HK-2 (cell line): ENCODE measurements at regions not wholly inside any gene's neighbourhood (a gene's known extent, or its start where the extent isn't known, plus 50 kb on each side); places are given as distances from the start of the nearest gene placed in this dataset.

Experiments
- DNase-seq: peaks from one replicate; pipeline ENCODE4 v3.0.0-alpha.2; 2018; ENCODE audit not compliant: unreplicated experiment

- no peak for DNase-seq
These were observed 149.6 kb upstream of the PPP2R2D start for GRCh38 chr10:131750973-131751826.

GRCh38 chr10:131751827-131752775, 148.7 kb upstream of the PPP2R2D start:
- DNase-seq = no peak

DNA sequence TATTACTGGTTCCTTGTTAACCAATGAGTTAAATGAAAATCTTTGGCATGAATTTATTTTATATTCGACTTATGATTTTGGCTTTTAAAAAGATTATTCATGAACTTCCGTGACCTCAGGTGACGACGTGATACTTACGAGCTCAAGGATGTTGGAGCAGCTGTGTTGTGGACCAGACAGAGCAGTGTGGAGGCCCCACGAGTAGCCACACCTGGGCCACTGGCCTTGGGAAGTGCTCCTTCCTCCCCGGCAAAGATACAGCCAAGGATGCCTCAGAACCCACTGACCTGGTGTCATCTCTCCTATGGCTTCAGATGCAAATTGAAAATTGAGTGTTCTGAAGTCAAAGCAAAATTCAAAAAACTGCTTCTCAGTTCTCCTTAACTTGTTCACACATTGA, 147.5 kb upstream of the PPP2R2D start:
- no peak for DNase-seq

DNA sequence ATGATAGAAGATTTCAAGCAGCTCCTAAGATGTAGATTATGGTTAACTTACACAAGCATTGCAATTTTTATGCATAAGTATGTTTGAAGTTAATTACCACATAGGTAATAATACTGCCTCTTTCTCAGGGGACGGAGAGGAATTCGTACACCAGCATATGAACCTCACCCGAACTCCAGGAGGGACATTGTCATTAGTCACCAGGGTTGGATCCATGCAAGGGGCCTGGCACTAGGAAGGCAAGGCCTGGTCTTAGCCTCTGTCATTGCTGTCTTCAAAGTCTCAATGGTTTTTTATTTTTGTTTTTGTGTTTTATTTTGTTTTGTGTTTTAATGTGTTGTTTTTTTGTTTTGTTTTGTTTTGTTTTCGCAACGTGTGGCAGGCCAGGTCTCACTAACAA, 145.6 kb upstream of the PPP2R2D start:
- no peak for DNase-seq

DNA sequence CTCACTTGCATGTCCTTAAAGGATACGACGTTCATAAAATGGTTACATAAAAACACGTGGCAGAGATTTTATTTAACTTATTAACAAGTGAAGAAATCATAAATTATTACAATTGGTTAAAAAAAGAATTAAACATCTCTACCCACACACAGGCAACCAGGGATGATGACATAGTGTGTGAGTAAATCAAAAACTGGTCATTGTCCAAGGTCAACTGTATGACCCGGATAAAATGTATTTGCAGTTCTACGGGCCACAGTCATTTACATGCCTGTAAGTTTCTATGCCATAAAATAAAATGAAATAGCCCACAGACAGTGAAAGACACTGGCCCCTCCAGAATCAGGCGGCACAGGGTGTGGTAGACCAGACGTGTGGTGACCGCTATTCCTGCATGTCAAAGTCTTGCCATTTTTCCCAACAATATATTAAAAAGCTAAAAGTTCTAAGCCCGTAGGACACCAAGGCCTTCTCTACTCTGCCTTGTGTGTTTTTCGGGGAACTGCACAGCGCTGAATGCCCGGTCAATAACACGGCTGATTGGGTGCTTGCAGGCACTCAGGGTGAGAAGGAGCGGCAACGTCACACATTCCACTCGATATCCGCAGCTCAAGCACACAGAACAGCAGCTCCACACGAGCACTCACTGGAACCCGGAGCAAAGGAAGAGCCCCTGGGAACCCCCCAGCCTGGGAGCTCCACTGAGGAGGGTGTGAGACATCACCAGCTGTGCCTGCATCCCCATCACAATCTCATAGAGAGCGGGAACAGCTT, 143.3 kb upstream of the PPP2R2D start:
- DNase-seq = no peak

DNA sequence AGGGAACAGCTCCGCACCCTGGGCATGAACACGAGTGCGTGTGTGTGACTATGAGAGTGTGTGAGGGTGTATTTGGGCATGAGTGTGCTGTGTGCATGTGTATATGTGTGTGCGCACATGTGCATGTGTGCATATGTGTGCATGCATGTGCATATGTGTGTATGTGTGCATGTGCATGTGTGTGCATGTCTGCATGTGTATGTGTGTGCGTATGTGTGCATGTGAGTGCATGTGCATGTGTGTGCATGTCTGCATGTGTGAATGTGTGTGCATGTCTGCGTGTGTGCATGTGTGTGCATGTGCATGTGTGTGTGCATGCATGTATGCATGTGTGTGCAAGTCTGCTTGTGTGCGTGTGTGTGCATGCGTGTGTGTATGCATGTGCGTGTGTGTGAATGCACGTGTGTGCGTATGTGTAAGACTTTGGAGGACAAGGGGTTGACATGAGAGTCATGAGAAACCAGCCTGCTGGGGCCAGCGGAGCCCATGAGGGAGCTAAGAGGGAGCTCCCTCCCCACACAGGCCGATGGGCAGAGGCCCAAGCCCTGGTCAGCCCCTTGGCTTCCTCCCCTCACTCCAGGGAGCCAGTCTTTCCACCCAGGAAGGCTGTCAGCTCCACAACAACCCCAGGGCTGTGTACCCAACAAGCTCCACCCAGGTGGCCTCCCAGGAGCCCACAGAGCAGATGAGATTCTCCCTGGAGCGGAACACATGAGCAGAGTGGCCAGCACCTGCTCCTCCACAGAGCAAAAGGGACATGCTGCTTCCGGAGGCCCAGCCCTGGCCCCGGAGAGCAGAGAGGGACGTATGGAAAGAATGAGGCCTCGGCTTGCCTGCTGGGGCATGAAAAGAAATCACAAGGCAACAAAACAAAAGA, 142.5 kb upstream of the PPP2R2D start:
- no peak for DNase-seq

GRCh38 chr10:131758939-131759301, 141.9 kb upstream of the PPP2R2D start:
- DNase-seq = no peak

DNA sequence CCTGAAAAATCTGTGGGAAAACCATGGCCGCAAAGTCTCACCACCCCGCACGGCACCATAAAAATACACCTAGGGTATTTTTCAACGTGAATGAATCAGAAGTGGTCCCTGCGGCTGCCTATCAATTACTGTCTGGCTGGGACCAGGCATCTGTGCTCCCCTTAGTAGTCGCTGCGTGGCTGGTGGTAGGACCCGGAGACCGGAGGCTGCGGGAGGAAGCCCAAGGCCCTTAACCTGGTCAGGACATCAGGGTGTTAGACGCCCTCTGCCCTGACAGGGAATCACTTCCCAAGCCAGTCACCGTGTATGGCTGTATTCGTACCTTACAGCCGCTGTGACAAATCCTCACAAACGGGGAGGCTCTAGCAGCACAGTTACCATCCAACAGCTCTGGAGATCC, 141.5 kb upstream of the PPP2R2D start:
- no peak for DNase-seq

DNA sequence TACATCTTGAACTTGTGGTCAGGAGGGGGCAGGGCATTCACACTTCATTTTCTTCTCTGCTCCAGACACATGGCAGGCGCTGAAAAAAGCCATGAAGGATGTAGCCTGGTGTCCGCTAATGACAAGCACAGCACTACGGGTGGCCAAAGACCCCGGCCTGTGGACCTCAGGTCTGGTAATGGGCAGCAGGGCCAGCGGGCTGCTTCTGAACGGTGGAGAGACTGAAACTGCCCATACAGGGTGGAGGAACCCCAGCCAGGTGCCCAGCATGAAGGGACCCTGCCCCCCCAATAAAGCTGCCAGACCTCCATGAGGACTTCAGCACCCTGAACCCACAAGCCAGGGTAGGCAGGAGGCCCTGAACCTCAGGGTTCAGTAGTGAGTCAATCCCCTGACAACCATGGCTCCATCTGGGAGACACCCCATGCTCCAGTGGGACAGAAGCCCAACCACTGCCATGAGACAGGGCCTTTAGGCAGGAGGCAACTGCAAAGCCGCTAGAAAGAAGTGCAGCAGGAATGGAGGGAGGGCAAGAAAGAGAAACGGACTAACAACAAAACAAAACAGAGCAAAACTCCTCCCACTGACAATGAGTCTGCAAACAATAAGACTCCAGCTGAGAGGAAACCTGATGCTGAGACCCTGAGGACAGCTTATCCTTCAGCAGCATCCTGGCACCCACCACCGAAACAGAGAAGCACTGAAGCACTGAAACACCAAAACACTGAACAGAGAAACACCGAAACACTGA, 140.2 kb upstream of the PPP2R2D start:
- no peak for DNase-seq

DNA sequence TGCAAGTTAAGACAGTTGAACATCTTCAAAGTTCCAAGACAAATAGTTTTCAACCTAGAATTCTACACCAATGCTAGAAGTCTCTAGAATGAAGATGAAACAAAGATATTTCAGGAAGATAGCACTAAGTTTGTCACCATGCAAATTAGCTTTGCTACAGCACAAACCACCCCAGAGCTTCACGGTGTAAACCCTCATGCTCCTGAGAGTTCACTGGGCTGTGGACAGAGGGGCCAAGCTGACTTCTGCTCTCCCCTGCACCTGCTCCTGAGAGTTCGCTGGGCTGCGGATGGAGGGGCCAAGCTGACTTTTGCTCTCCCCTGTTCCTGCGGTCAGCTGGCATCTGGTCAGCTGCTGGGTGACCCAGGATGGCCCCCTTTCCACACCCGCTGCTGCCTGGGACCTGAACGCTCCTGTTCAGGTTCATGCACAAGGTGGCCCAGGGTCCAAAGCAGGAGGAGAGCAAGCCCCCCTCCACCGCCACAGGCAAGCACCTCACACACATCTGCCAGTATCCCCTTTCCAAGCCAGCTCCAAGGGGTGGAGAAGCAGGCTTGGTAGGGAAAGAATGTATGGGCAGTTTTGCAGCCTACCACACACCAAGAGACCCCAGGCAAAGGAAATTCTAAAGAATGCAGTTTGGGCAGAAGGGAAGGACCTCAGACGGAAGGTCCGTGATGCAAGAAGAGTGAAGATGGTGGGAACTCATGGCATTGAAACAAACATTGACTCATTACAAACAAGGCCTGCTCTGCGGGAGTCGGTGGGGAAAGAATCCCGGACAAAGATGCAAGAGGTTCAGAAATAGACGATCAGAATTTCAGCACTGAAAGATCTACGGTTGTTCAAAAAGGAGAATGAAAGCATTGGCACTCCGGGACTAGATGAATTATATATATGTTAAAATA, 137.8 kb upstream of the PPP2R2D start:
- DNase-seq = no peak

GRCh38 chr10:131764929-131765328, 135.9 kb upstream of the PPP2R2D start:
- no peak for DNase-seq

DNA sequence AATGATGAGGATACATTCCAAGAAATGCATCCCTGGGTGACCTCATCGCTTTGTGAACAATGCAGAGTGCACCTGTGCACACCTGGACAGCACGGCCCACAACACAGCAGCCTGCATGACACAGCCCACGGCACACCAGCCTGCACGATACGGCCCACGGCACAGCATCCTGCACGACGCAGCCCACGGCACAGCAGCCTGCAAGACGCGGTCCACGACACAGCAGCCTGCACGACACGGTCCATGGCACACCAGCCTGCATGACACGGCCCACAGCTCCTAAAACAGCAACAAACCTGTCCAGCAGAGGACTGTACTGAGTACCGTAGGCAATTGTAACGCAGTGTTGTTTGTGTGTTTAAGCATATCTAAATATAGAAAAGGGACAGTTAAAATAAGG, 134.7 kb upstream of the PPP2R2D start:
- no peak for DNase-seq

DNA sequence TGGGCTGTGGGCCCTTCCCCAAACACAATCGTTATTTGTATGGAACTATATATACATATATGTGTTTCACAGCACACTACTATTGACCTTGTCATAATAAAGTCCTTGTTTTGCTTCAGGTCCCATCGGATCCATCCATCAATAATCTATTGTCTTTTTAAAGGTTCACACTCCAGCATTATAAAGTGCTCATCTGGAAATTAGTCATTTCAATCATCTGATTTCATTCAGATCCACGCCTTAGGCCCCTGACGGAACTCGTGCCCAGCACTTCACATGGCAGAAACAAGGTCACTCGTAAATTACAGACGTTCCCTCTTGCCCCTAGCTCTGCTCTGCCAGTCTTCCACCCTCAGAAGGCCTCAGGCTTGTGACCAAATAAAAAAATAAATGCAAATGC, 133.1 kb upstream of the PPP2R2D start:
- DNase-seq = no peak

- no peak for DNase-seq
These were observed 131.0 kb upstream of the PPP2R2D start for GRCh38 chr10:131769571-131770410.

DNA sequence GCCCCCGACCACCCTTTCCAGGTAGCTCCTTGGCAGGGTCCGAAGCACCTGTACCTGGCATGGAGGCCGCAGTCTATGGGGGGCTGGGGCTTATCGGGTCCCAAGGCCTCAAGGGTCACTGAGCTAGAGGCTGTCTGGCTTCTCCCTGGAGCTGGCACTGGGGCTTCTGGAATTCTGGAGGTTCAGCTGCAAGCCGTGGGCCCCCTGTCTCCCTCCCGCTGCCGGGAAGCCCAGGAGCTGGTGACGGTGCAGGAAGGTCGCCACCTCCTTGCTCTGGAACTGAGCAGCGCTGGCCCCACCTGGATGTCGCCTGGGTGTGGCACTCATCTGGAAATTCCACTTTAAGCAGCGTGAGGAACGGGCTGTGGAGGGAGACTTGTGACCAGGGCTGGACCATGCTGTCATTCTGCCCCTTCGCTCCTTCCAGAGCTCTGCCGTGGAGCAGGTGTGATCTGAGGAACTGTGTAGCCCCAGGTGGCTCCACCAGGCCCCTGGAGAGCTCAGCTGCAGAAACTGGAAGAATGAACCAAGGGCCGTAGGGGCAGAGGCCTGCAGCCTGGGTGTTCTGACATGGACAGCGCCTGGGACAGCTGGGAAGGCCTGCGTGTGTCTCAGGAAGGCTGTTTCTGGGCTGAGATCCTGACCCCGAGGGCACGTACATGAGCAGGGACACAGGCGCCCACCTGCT, 129.7 kb upstream of the PPP2R2D start:
- no peak for DNase-seq

- no peak for DNase-seq
These were observed 129.0 kb upstream of the PPP2R2D start for GRCh38 chr10:131771634-131772358.

DNA sequence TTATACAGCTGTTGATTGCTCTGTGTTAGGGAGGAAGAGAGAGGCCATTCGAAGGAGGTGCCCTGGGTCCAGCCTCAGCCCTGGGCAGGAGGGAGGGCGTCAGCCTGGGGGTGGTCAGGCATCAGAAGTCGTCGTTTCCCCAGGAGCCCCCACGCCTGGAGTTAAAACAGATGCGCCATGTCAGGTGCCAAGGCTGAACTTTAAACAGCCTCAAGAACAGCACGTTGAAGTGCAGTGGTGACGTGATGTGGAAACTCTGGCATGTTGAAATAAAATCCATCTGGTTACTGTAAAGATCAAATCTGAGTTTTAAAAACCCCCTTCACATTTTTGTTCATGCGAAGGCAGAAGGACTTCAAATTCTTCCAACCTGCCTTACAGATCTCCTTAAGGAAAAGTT, 128.4 kb upstream of the PPP2R2D start:
- no peak for DNase-seq
